Suppressor macrophage treated with lipopolysaccharide for 4 hours (primary cell): ENCODE measurements at regions not wholly inside any gene's neighbourhood (a gene's known extent, or its start where the extent isn't known, plus 50 kb on each side); places are given as distances from the start of the nearest gene placed in this dataset.
"Not testable (repeated sequence)": the region's sequence is repeated elsewhere in the genome, so short reads cannot be mapped to it uniquely, and the experiment has no call there.

Source experiments
- DNase-seq: peaks from one replicate; pipeline ENCODE4 v3.0.0-alpha.2; 2020

GRCh38 chr6:27112974-27113373, 134.5 kb upstream of the PRSS16 start:
- no peak for DNase-seq

GRCh38 chr6:27119329-27119728, 128.2 kb upstream of the PRSS16 start:
- no peak for DNase-seq

- DNase-seq: no peak
Measured at GRCh38 chr6:27119761-27120160, 127.7 kb upstream of the PRSS16 start.

GRCh38 chr6:27121640-27122039, 125.9 kb upstream of the PRSS16 start:
- no peak for DNase-seq

- no peak for DNase-seq
Measured at GRCh38 chr6:27124252-27124657, 123.2 kb upstream of the PRSS16 start.

GRCh38 chr6:27126046-27126814, 121.3 kb upstream of the PRSS16 start:
- DNase-seq: no peak

GRCh38 chr6:27126815-27127537, 120.5 kb upstream of the PRSS16 start:
- peak; percentile 94 for DNase-seq

GRCh38 chr6:27127874-27128273, 119.6 kb upstream of the PRSS16 start:
- not testable (repeated sequence) for DNase-seq

- no peak for DNase-seq
Measured at GRCh38 chr6:27128311-27129094, 119.0 kb upstream of the PRSS16 start.

GRCh38 chr6:27129095-27129815, 118.2 kb upstream of the PRSS16 start:
- DNase-seq: no peak

GRCh38 chr6:27129917-27130316, 117.6 kb upstream of the PRSS16 start:
- DNase-seq: no peak

GRCh38 chr6:27130668-27131428, 116.7 kb upstream of the PRSS16 start:
- DNase-seq: no peak

GRCh38 chr6:27132282-27132531, 115.3 kb upstream of the PRSS16 start:
- peak; percentile 22 for DNase-seq

- DNase-seq: peak; percentile 96
Measured at GRCh38 chr6:27132532-27133280, 114.8 kb upstream of the PRSS16 start.

- DNase-seq: peak; percentile 61
Measured at GRCh38 chr6:27133281-27134227, 113.9 kb upstream of the PRSS16 start.

- no peak for DNase-seq
Measured at GRCh38 chr6:27135087-27135657, 112.3 kb upstream of the PRSS16 start.

- DNase-seq: no peak
Measured at GRCh38 chr6:27136077-27136644, 111.3 kb upstream of the PRSS16 start.

- DNase-seq: no peak
Measured at GRCh38 chr6:27136978-27137814, 110.3 kb upstream of the PRSS16 start.

GRCh38 chr6:27138406-27138805, 109.1 kb upstream of the PRSS16 start:
- no peak for DNase-seq
